Pancreas (tissue), 10 donors: ENCODE measurements at regions not wholly inside any gene's neighbourhood (a gene's known extent, or its start where the extent isn't known, plus 50 kb on each side); places are given as distances from the start of the nearest gene placed in this dataset.

Experiments
- ATAC-seq, 4 donors: fragments of 200-7000 bp; cut with Tn5 transposase; one replicate each; pipeline versions ENCODE4 v1.8.0 to v1.9.1; 2020; ENCODE audit warnings: mild to moderate bottlenecking in 4 of 4, moderate library complexity in 4 of 4
- DNase-seq, 6 donors: peaks; one replicate each; pipeline ENCODE4 v3.0.0-alpha.2; 2020
- FAIRE-seq: peaks from 2 replicates; lab custom pipeline; 2012; peaks lifted over from hg19 to GRCh38; lab: Jason Lieb, UNC
- H3K27ac ChIP-seq, 4 donors: fragments of 200-600 bp; sonication (generic); 1 replicate in 3 of 4; 2 replicates in 1 of 4; pipeline versions ENCODE4 v1.5.0 to v1.8.0; 2020
- H3K27me3 ChIP-seq, 4 donors: fragments of 200-600 bp; one replicate each; pipeline ENCODE4 v1.8.0; 2021
- H3K36me3 ChIP-seq, 3 donors: fragments of 200-600 bp; sonication (generic) in 1 of 3; one replicate each; pipeline versions ENCODE4 v1.5.0 to v1.8.0; 2020 to 2021
- H3K4me1 ChIP-seq, 3 donors: fragments of 200-600 bp; one replicate each; pipeline ENCODE4 v1.8.0; 2021
- H3K4me3 ChIP-seq, 4 donors: fragments of 200-600 bp; sonication (generic) in 2 of 4; one replicate each; pipeline versions ENCODE4 v1.5.0 to v1.8.0; 2020 to 2021
- H3K9me3 ChIP-seq, 4 donors: fragments of 200-600 bp; one replicate each; pipeline ENCODE4 v1.8.0; 2021
- WGBS, 2 donors: extraction: QIAGEN DNeasy Blood & Tissue Kit; methylation state at CpG; one replicate each; pipeline ENCODE4 v1.1.7; 2013; 5-methylcytosine and 5-hydroxymethylcytosine counted together
- intact Hi-C, 3 donors: fragments of 100-400 bp; cut with DNase I; formaldehyde crosslinking; loops; one replicate each; pipeline versions ENCODE4 v1.11.1 to v1.14.2; 2022
- TF ChIP-seq, protein P1 (sequence below), 4 donors: fragments of 200-600 bp; sonication (generic) in 3 of 4; IDR thresholded peaks; one replicate each; pipeline versions ENCODE4 v1.5.0 to v1.8.0; 2021; ENCODE audit warnings: antibody characterized with exemption in 4 of 4
- donor health status: healthy with polysubstance abuse.
- donor health status: DM: no; HTN: no; CAD: no; lungs with moderate emphysema.
- donor health status: DM: no; HTN: no; CAD: no.
- donor health status: control.
- donor health status: control.
- donor health status: Bipolar disorder and iron deficiency.
- donor health status: DM: yes; HTN: yes; CAD: no.
- donor health status: DM: no; HTN: no; CAD: no.
- donor health status: DM: no; HTN: no; CAD: no.
- donor health status: DM: yes; HTN: yes; CAD: no.

DNA sequence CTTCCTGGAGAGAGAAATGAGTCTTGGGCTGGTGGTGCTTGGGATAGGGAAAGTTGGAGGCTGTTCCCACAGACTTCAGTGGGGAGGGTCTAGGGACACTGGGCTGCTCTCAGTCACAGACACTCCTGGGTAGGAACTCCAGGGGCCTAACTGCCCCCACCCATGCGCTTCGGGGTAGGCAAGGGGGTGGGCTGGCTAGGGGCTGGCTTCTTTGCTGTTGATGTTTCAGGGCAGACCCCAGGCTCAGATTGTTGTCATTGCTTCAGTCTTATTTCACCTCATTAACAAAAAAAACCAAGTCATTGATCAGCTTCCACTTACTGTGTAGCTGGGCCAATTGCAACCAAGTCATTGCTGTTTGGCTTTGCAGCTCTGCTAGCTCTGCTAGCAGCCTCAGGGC lies 160.1 kb upstream of the CSF3R start:
- H3K9me3 ChIP-seq, result no peaks in the 10 kb centered on the region
- H3K4me1 ChIP-seq, result no peaks in the 10 kb centered on the region
- H3K36me3 ChIP-seq, result no peaks in the 10 kb centered on the region
- TF ChIP-seq, protein P1, sequence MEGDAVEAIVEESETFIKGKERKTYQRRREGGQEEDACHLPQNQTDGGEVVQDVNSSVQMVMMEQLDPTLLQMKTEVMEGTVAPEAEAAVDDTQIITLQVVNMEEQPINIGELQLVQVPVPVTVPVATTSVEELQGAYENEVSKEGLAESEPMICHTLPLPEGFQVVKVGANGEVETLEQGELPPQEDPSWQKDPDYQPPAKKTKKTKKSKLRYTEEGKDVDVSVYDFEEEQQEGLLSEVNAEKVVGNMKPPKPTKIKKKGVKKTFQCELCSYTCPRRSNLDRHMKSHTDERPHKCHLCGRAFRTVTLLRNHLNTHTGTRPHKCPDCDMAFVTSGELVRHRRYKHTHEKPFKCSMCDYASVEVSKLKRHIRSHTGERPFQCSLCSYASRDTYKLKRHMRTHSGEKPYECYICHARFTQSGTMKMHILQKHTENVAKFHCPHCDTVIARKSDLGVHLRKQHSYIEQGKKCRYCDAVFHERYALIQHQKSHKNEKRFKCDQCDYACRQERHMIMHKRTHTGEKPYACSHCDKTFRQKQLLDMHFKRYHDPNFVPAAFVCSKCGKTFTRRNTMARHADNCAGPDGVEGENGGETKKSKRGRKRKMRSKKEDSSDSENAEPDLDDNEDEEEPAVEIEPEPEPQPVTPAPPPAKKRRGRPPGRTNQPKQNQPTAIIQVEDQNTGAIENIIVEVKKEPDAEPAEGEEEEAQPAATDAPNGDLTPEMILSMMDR (IDR thresholded peaks at IDR 0.05), result no peak
- FAIRE-seq (no peak), ATAC-seq (no peak), DNase-seq (no peak)
- 94 to 95% methylated on average over 2 of the region's 2 CpGs for WGBS, 2 donors
- no peaks in the 10 kb centered on the region for H3K27me3 ChIP-seq
- no peak overlapping the region for H3K27ac ChIP-seq
- intact Hi-C loops, result no loop called here
- no peak overlapping the region for H3K4me3 ChIP-seq

DNA sequence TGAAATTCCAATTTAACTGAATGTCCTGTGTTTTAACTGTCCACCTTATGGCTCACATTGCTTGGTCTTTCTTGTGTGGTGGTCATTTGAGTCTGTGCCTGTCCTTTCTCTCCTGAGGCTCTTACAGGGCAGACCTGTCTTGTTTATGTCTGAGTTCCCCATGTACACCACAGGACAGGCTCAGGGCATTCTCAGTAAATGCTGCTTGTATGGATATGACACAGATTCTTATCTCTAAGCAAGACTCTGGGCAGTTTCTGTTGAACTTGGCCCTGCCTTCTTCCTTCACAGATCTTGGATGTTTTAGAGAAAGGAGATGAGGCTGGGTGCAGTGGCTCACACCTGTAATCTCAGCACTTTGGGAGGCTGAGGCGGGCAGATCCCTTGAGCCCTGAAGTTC lies 159.1 kb upstream of the CSF3R start:
- H3K27ac ChIP-seq, result no peak overlapping the region
- H3K4me3 ChIP-seq, result no peak overlapping the region
- no peak for DNase-seq
- ATAC-seq, result no peak
- no peaks in the 10 kb centered on the region for H3K9me3 ChIP-seq
- no peak for FAIRE-seq
- H3K27me3 ChIP-seq, result no peaks in the 10 kb centered on the region
- WGBS, 2 donors, result 50 to 64% methylated on average over 1 of the region's 1 CpG
- intact Hi-C loops, result no loop called here
- H3K4me1 ChIP-seq, result no peaks in the 10 kb centered on the region
- TF ChIP-seq, protein P1 (IDR thresholded peaks at IDR 0.05), result no peak
- H3K36me3 ChIP-seq, result no peaks in the 10 kb centered on the region

DNA sequence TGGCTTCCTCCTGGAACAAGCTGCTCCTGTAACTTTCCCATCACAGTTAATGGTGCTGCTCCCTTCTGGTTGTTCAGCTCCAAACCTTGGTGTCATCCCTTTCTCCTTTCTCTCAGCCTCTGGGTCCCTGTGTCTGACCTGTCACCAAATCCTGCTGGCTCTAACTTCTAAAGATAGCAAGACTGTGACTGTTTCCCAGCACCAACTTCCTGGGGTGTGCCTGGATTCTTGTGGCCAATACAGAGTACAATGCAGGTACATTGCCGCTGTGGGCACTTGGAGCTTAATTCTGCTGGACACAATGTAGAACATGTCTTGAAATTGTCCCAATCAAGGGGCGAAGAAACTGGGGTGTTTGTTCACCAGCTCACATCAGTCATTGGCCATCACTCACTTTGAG lies 156.7 kb upstream of the CSF3R start:
- Histone ChIP-seq H3K27me3 (no peaks in the 10 kb centered on the region), H3K27ac (no peak overlapping the region), H3K9me3 (no peaks in the 10 kb centered on the region), H3K36me3 (no peaks in the 10 kb centered on the region), H3K4me3 (no peak overlapping the region), H3K4me1 (no peaks in the 10 kb centered on the region)
- DNase-seq, result no peak
- 82 to 92% methylated on average over 2 of the region's 2 CpGs for WGBS, 2 donors
- TF ChIP-seq, protein P1 (IDR thresholded peaks at IDR 0.05), result no peak
- FAIRE-seq, result no peak
- no peak for ATAC-seq
- intact Hi-C loops, result no loop called here

DNA sequence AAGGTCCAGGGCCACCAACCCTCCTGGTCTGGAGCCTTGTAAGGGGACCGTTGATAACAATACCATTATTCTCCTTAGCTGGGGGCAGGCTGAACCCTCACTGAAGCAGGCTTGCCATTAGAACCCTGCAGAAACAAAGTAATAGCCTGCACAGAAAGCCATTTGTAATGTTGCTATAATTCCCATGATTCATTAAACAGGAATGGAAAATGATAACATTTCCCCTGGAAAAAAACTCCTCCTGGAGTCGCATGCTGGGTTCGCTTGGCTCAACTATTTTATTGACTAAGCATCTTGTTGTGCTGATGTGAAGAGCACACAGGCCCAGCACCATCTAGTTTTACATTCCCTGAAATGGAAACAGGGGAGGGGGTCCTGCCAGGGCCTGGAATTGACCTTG lies 155.6 kb upstream of the CSF3R start:
- ATAC-seq, result no peak
- intact Hi-C loops, result no loop called here
- no peaks in the 10 kb centered on the region for H3K9me3 ChIP-seq
- H3K4me1 ChIP-seq, result no peaks in the 10 kb centered on the region
- no peak overlapping the region for H3K27ac ChIP-seq
- 52 to 54% methylated on average over 3 of the region's 3 CpGs for WGBS, 2 donors
- TF ChIP-seq, protein P1 (IDR thresholded peaks at IDR 0.05), result no peak
- no peaks in the 10 kb centered on the region for H3K36me3 ChIP-seq
- no peak for FAIRE-seq
- no peak for DNase-seq
- no peak overlapping the region for H3K4me3 ChIP-seq
- no peaks in the 10 kb centered on the region for H3K27me3 ChIP-seq

DNA sequence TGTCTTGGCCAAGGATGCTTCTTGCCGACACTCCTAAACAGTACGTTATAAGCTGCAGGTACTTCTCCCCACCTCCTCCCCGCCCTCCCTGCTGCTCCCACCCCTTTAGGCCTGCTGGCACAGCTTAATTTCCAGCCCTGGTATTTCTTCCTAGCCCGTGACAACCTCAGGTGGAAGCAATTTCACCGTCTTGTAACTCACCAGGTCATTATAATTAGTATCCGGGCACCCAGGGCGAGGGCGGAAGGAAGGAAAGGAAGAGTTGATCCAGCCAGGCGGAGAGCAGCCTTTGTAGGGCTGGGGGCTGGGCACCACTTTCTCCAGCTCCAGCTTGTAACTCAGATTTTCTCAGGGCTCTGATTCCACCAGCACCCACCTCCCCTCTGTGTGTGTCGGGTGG lies 153.5 kb upstream of the CSF3R start:
- H3K4me1 ChIP-seq, result no peaks in the 10 kb centered on the region
- no peaks in the 10 kb centered on the region for H3K36me3 ChIP-seq
- DNase-seq (no peak), FAIRE-seq (no peak), ATAC-seq (no peak)
- TF ChIP-seq, protein P1 (IDR thresholded peaks at IDR 0.05), result no peak
- no peak overlapping the region for H3K27ac ChIP-seq
- H3K9me3 ChIP-seq, result no peaks in the 10 kb centered on the region
- 83 to 85% methylated on average over 10 of the region's 10 CpGs for WGBS, 2 donors
- intact Hi-C loops, result no loop called here
- H3K27me3 ChIP-seq, result no peaks in the 10 kb centered on the region
- no peak overlapping the region for H3K4me3 ChIP-seq
